NCI-H2029 treated with DMSO at 0.1 percent for 48 hours (cell line): ENCODE measurements at regions not wholly inside any gene's neighbourhood (a gene's known extent, or its start where the extent isn't known, plus 50 kb on each side); places are given as distances from the start of the nearest gene placed in this dataset.

Experiments used
- DNase-seq: peaks from one replicate; lab custom pipeline; 2025; lab: John Stamatoyannopoulos, UW

DNA sequence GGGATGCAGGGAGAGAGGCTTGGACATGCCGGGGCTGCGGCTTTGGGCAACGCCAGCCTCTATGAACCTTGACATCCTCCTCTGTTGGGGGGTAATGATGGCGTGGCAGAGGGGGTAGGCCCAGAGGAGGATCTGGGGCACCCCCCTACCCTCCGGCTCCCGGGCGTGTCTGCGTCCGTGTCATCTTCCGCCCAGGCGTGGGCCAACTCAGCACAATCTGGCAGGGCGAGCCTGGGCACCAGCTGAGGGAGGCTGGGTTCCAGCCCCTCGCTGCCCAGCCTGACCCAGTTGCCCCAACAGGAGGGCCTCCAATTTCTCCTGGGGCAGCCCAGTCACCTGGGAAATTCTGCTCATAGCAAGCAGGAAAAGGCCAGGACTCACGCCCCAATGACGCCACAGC lies 62.9 kb upstream of the IL17B start:
- no peak for DNase-seq

- DNase-seq = no peak
Observed at GRCh38 chr5:149441194-149441753, 62.2 kb upstream of the IL17B start.

DNA sequence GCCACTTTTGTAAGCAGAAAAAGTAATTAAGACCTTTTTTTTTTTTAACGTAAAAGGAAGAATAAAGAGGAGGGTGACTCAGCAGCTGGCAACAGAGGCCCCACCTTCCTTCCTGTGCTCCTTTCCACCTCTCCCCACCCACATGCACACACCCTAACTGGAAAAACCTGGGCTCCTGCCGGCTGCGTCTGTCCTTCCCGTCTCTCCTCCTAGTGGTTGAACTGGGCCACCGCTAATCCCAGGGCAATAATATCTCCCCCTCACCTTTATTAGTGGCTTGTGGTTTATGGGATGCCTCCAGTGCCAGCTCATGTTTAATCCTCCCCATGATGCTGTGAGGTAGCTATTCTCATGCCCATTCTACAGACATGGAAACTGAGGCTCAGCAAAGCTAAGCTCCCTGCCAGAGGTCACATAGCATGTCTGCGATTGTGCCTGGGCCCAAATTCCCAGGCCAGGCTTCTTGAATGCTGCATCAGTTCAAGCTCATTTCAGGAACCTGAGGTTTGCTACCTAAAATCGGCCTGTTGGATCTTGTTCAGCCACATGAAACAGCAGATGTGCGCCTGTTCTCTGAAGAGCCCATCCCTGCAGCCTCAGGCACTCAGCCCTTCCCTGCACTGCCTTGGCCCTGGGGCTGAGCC lies 60.9 kb upstream of the IL17B start:
- DNase-seq = no peak

DNA sequence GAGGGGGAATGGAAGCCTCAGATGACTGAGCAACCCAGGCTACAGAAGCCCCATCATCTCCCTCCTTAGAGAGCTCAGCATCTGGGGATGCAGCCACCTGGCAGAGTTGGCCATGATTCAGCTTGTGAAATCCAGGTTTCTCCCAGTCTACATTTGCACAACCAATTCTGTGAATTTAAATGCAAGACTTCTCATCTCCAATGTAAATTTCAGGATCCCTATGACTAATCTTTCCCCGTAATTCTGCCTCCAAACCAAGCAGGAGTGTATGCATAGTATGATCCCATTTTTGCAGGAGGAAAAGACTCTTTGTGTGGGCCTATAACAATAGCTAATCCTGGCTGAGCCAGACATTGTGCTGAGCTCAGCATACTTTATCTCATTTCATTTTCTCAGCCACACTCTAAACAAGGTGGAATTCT lies 59.6 kb upstream of the IL17B start:
- DNase-seq = no peak

DNA sequence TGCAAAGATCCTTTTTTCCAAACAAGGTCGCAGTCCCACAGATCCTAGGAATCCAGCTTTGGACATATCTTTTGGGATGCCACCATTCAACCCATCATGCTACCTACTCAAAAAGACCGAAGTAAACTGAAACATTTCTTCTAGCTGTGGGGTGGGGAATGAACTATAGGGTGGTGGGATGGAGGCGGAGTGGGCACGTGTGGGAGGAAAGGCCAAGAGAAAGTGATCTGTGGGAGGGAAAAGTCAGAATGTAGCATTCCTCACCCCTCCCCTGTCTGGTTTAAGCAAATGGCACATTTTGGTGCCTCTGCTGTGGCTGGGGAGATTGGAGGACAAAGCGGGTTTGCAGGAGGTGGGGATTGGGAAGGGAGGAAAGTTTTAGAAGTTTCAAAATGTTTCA lies 59.2 kb upstream of the IL17B start:
- no peak for DNase-seq

DNA sequence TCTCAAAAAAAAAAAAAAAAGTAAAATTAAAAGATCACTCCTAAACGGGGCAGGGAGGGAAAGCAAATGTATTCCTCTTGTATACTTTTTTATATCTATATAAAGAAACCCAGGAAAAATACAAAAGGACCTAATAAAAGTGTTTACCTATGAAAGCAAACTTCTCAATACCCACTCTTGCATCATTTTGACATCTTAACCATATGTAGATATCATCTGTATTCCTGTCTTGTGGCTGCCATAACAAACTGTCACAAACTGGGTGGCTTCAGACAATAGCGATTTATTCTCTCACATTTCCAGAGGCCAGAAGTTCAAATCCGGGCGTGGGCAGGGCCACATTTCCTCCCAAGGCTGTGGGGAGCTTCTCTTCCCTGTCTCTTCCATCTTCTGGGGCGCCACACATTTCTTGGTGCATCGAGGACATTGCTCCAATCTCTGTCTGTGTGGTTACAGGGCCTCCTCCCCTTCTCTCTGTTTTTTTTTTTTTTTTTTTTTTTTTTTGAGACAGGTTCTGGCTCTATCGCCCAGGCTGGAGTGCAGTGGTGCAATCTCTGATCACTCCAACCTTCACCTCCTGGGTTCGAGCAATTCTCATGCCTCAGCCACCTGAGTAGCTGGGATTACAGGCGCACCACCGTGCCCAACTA lies 58.4 kb upstream of the IL17B start:
- no peak for DNase-seq

DNA sequence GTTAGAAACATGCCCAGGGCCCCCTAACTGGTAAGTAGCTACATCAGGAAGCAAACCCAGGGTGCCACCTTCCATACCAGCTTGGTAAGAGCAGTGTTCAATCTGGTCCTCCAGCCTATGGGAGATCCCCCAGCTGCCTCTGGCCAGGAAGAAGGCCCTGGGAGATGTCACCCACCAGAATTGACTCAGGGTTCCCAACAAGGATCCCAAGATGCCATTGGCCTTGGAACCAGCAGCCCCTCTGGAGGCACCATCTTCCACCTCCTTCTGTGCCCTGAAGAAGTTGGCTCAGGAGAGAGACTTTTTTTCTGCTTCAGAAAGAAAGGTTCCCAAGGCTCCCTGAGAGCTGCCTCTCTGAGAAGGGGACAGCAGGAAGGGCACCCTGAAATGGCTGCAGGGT lies 56.6 kb upstream of the IL17B start:
- no peak for DNase-seq

DNA sequence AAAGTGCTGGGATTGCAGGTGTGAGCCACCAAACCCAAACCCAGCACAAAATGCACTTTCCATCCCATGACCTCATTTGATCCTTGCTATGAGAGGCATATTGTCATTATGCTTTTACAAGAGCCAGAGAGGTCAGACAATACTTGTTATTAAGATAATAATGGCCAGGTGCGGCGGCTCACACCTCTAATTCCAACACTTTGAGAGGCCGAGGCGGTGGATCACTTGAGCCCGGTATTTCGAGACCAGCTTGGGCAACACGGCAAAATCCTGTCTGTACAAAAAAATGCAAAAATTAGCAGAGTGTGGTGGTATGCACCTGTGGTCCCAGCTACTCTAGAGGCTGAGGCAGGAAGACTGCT lies 55.9 kb upstream of the IL17B start:
- no peak for DNase-seq

GRCh38 chr5:149434162-149435014 lies 55.3 kb upstream of the IL17B start:
- peak; percentile 33 for DNase-seq

- DNase-seq = no peak
Observed at GRCh38 chr5:149433524-149434131, 54.5 kb upstream of the IL17B start.

GRCh38 chr5:149432911-149433401 lies 53.9 kb upstream of the IL17B start:
- DNase-seq = no peak

DNA sequence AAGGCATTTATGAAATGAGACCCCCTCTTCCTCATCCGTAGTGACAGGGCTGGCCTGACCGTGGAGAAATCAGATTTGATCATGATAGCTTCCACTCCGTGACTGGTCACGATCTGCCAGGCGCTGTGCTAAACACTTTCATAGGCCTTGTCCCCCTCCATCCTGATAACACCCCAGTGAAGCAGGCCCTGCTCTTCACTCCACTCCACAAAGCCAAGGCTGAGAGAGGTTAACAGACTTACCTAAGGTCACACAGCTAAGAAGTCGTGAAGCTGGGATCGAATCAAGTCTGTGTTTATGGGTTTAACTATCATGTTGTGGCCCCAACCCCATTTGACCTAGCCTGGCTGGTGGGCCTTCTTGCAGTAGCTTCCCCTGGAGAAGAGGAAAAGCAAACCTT lies 53.3 kb upstream of the IL17B start:
- DNase-seq = no peak

DNA sequence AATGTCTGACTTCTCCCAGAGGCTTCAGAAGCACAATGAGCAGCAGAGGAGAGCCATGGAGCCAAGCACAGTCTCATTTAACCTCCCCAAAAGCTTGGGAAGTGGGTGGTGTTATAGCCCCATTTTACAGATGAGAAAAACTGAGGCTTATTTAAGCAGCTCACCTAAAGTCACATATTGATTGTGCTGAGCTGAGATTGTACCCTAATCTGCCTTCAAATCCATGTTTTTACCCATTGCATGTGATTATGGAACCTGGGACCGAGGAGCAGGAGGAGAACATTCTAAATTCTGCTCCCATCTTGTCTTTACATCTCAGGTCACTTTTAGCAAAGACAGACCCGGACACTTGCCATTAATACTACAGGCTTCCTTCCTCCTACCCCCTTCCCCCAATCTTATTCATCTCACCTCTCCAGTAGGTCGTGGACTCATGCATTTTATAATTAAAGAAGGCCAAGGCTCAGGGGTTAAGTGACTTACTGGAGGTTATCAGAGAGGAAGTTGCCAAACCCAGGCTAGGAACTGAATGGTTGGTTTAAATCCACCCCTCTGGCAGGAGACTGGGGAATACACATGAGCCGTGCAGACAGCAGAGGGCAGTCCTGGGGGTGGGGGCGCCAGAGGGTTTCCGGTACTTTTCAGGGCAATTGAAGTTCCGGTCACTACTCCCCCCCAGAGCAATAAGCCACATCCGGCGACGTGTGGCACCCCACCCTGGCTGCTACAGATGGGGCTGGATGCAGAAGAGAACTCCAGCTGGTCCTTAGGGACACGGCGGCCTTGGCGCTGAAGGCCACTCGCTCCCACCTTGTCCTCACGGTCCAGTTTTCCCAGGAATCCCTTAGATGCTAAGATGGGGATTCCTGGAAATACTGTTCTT lies 51.0 kb upstream of the IL17B start:
- DNase-seq = no peak
